CD8-positive, alpha-beta memory T cell (primary cell): ENCODE measurements at regions not wholly inside any gene's neighbourhood (a gene's known extent, or its start where the extent isn't known, plus 50 kb on each side); places are given as distances from the start of the nearest gene placed in this dataset.
A peak's percentile ranks its signal among the peaks of the same experiment; 100 is the strongest.

Source experiments
- CTCF ChIA-PET: fragments of 350-600 bp; sonication (Branson Sonifier 250); formaldehyde crosslinking; loops from one replicate; lab custom pipeline; 2021; ENCODE audit warnings: antibody characterized with exemption; lab: Charles Lee
- POLR2A ChIA-PET: fragments of 350-600 bp; sonication (Branson Sonifier 250); formaldehyde crosslinking; loops from one replicate; lab custom pipeline; 2021; ENCODE audit warnings: antibody characterized with exemption; lab: Charles Lee
- DNase-seq, 5 donors: peaks; one replicate each; pipeline versions ENCODE4 v3.0.0 to v3.0.0-alpha.2; 2020 to 2022; ENCODE audit warnings: mixed read lengths in 1 of 5
- H3K27ac ChIP-seq: one replicate; pipeline ENCODE4 v1.7.0; 2013; ENCODE audit warnings: low read depth, mild to moderate bottlenecking, low read length, moderate library complexity
- H3K27me3 ChIP-seq: 2 replicates; pipeline ENCODE4 v1.7.0; 2013; ENCODE audit warnings: low read length, mild to moderate bottlenecking; ENCODE audit not compliant: insufficient read depth, poor library complexity, severe bottlenecking
- H3K36me3 ChIP-seq: 2 replicates; pipeline ENCODE4 v1.7.0; 2013; ENCODE audit warnings: mild to moderate bottlenecking, low read length, moderate library complexity; ENCODE audit not compliant: insufficient read depth
- H3K4me1 ChIP-seq: 2 replicates; pipeline ENCODE4 v1.7.0; 2013; ENCODE audit warnings: mild to moderate bottlenecking, low read length, moderate library complexity; ENCODE audit not compliant: insufficient read depth
- H3K4me3 ChIP-seq: 2 replicates; pipeline ENCODE4 v1.7.0; 2013; ENCODE audit warnings: mild to moderate bottlenecking, low read length
- H3K9me3 ChIP-seq: 2 replicates; pipeline ENCODE4 v1.7.0; 2013; ENCODE audit warnings: mild to moderate bottlenecking, low read length
- H3K27ac Mint-ChIP-seq, 8 donors: one replicate each; pipeline ENCODE4 v1.8.0; 2020 to 2021; ENCODE audit warnings: mixed read lengths in 8 of 8, mild to moderate bottlenecking in 6 of 8, inconsistent platforms in 3 of 8, moderate library complexity in 3 of 8
- H3K27me3 Mint-ChIP-seq, 2 donors: one replicate each; pipeline ENCODE4 v1.8.0; 2020 to 2021; ENCODE audit warnings: mixed read lengths in 2 of 2, mild to moderate bottlenecking in 1 of 2, moderate library complexity in 1 of 2
- H3K36me3 Mint-ChIP-seq, 3 donors: one replicate each; pipeline ENCODE4 v1.8.0; 2020 to 2021; ENCODE audit warnings: mixed read lengths in 3 of 3, inconsistent platforms in 1 of 3, mild to moderate bottlenecking in 1 of 3
- H3K4me1 Mint-ChIP-seq, 3 donors: one replicate each; pipeline ENCODE4 v1.8.0; 2020 to 2021; ENCODE audit warnings: mixed read lengths in 3 of 3, inconsistent platforms in 1 of 3, mild to moderate bottlenecking in 1 of 3
- H3K4me3 Mint-ChIP-seq, 7 donors: one replicate each; pipeline ENCODE4 v1.8.0; 2020 to 2021; ENCODE audit warnings: mixed read lengths in 7 of 7, mild to moderate bottlenecking in 6 of 7, moderate library complexity in 4 of 7, inconsistent platforms in 2 of 7
- H3K9me3 Mint-ChIP-seq, 5 donors: one replicate each; pipeline ENCODE4 v1.8.0; 2020 to 2022; ENCODE audit warnings: mixed read lengths in 5 of 5, mild to moderate bottlenecking in 3 of 5, moderate library complexity in 2 of 5, inconsistent platforms in 1 of 5

- POLR2A ChIA-PET: no interaction called here
Measured at GRCh38 chr3:30542897-30543296, 63.5 kb upstream of the TGFBR2 start.

GRCh38 chr3:30544812-30545211 lies 61.6 kb upstream of the TGFBR2 start:
- H3K27ac Mint-ChIP-seq: no peak overlapping the region
- no peaks in the 10 kb centered on the region for H3K27me3 Mint-ChIP-seq
- Histone ChIP-seq H3K27ac (no peak overlapping the region), H3K4me3 (no peak overlapping the region), H3K36me3 (no peaks in the 10 kb centered on the region), H3K27me3 (no peaks in the 10 kb centered on the region), H3K4me1 (no peaks in the 10 kb centered on the region), H3K9me3 (no peaks in the 10 kb centered on the region)
- ChIA-PET CTCF (no interaction called here), POLR2A (no interaction called here)
- H3K4me3 Mint-ChIP-seq: no peak overlapping the region
- H3K4me1 Mint-ChIP-seq: no peaks in the 10 kb centered on the region
- H3K9me3 Mint-ChIP-seq: no peaks in the 10 kb centered on the region
- H3K36me3 Mint-ChIP-seq: no peaks in the 10 kb centered on the region
- DNase-seq: no peak

More at GRCh38 chr3:30542897-30543296, 63.5 kb upstream of the TGFBR2 start:
- H3K4me1 ChIP-seq: no peaks in the 10 kb centered on the region
- Mint-ChIP-seq H3K4me3 (no peak overlapping the region), H3K9me3 (no peaks in the 10 kb centered on the region), H3K36me3 (no peaks in the 10 kb centered on the region), H3K27ac (no peak overlapping the region), H3K27me3 (no peaks in the 10 kb centered on the region), H3K4me1 (no peaks in the 10 kb centered on the region)
- DNase-seq: no peak
- H3K27ac ChIP-seq: no peak overlapping the region
- H3K27me3 ChIP-seq: no peaks in the 10 kb centered on the region
- no peaks in the 10 kb centered on the region for H3K36me3 ChIP-seq
- CTCF ChIA-PET: no interaction called here
- no peaks in the 10 kb centered on the region for H3K9me3 ChIP-seq
- H3K4me3 ChIP-seq: no peak overlapping the region

- no peaks in the 10 kb centered on the region for H3K9me3 ChIP-seq
- no peak overlapping the region for H3K4me3 ChIP-seq
- Mint-ChIP-seq H3K36me3 (no peaks in the 10 kb centered on the region), H3K4me1 (peaks cover 0 to 6% (median 0%) of the 10 kb centered on the region in 3 donors), H3K4me3 (no peak overlapping the region), H3K9me3 (no peaks in the 10 kb centered on the region), H3K27ac (no peak overlapping the region), H3K27me3 (no peaks in the 10 kb centered on the region)
- no peaks in the 10 kb centered on the region for H3K4me1 ChIP-seq
- DNase-seq: no peak
- H3K36me3 ChIP-seq: no peaks in the 10 kb centered on the region
- H3K27ac ChIP-seq: no peak overlapping the region
- no peaks in the 10 kb centered on the region for H3K27me3 ChIP-seq
- CTCF ChIA-PET: interaction anchor here (1.7 kb wide), 1 partner anchor 19 kb away, joined by 3 read pairs; no protein-coding TSS in a partner anchor
- POLR2A ChIA-PET: no interaction called here
Measured at GRCh38 chr3:30546934-30547333, 59.5 kb upstream of the TGFBR2 start.

GRCh38 chr3:30547716-30548115 lies 58.7 kb upstream of the TGFBR2 start:
- Histone ChIP-seq H3K4me3 (no peak overlapping the region), H3K36me3 (no peaks in the 10 kb centered on the region), H3K9me3 (no peaks in the 10 kb centered on the region), H3K27ac (no peak overlapping the region), H3K27me3 (no peaks in the 10 kb centered on the region), H3K4me1 (no peaks in the 10 kb centered on the region)
- POLR2A ChIA-PET: no interaction called here
- no peak for DNase-seq
- Mint-ChIP-seq H3K27me3 (no peaks in the 10 kb centered on the region), H3K9me3 (no peaks in the 10 kb centered on the region), H3K27ac (no peak overlapping the region), H3K36me3 (no peaks in the 10 kb centered on the region), H3K4me1 (peaks cover 0 to 6% (median 0%) of the 10 kb centered on the region in 3 donors), H3K4me3 (no peak overlapping the region)
- CTCF ChIA-PET: interaction anchor here (0.8 kb wide), 1 partner anchor 146 kb away, joined by 4 read pairs; no protein-coding TSS in a partner anchor

- ChIA-PET POLR2A (no interaction called here), CTCF (interaction anchor here (0.8 kb wide), 1 partner anchor 145 kb away, joined by 4 read pairs; no protein-coding TSS in a partner anchor)
- Mint-ChIP-seq H3K9me3 (no peaks in the 10 kb centered on the region), H3K27me3 (no peaks in the 10 kb centered on the region), H3K36me3 (no peaks in the 10 kb centered on the region), H3K4me3 (no peak overlapping the region), H3K4me1 (peaks cover 0 to 6% (median 0%) of the 10 kb centered on the region in 3 donors), H3K27ac (no peak overlapping the region)
- Histone ChIP-seq H3K9me3 (no peaks in the 10 kb centered on the region), H3K36me3 (no peaks in the 10 kb centered on the region), H3K27ac (no peak overlapping the region), H3K27me3 (no peaks in the 10 kb centered on the region), H3K4me1 (no peaks in the 10 kb centered on the region), H3K4me3 (no peak overlapping the region)
- DNase-seq: peak in 2 of 5 donors; percentile 1 to 48
Measured at GRCh38 chr3:30548600-30548999, 57.8 kb upstream of the TGFBR2 start.

- H3K36me3 Mint-ChIP-seq: no peaks in the 10 kb centered on the region
- DNase-seq: no peak
Measured at GRCh38 chr3:30549600-30549999, 56.8 kb upstream of the TGFBR2 start.

GRCh38 chr3:30550246-30550645 lies 56.2 kb upstream of the TGFBR2 start:
- H3K4me3 ChIP-seq: no peak overlapping the region
- POLR2A ChIA-PET: no interaction called here
- H3K27ac Mint-ChIP-seq: peak overlapping the region in 1 of 8 donors; percentile 4
- H3K9me3 ChIP-seq: no peaks in the 10 kb centered on the region
- no peaks in the 10 kb centered on the region for H3K27me3 Mint-ChIP-seq
- H3K4me3 Mint-ChIP-seq: no peak overlapping the region
- H3K4me1 Mint-ChIP-seq: peaks cover 0 to 6% (median 0%) of the 10 kb centered on the region in 3 donors
- CTCF ChIA-PET: no interaction called here
- no peaks in the 10 kb centered on the region for H3K36me3 ChIP-seq
- H3K36me3 Mint-ChIP-seq: no peaks in the 10 kb centered on the region
- H3K27ac ChIP-seq: no peak overlapping the region
- H3K27me3 ChIP-seq: no peaks in the 10 kb centered on the region
- no peak for DNase-seq
- H3K9me3 Mint-ChIP-seq: no peaks in the 10 kb centered on the region
- no peaks in the 10 kb centered on the region for H3K4me1 ChIP-seq

More at GRCh38 chr3:30549600-30549999, 56.8 kb upstream of the TGFBR2 start:
- Mint-ChIP-seq H3K9me3 (no peaks in the 10 kb centered on the region), H3K4me1 (peaks cover 0 to 6% (median 0%) of the 10 kb centered on the region in 3 donors), H3K27me3 (no peaks in the 10 kb centered on the region), H3K27ac (no peak overlapping the region), H3K4me3 (no peak overlapping the region)
- no peaks in the 10 kb centered on the region for H3K36me3 ChIP-seq
- CTCF ChIA-PET: no interaction called here
- no peak overlapping the region for H3K27ac ChIP-seq
- H3K27me3 ChIP-seq: no peaks in the 10 kb centered on the region
- H3K9me3 ChIP-seq: no peaks in the 10 kb centered on the region
- POLR2A ChIA-PET: no interaction called here
- H3K4me1 ChIP-seq: no peaks in the 10 kb centered on the region
- H3K4me3 ChIP-seq: no peak overlapping the region

- POLR2A ChIA-PET: no interaction called here
- H3K36me3 ChIP-seq: no peaks in the 10 kb centered on the region
Measured at GRCh38 chr3:30551266-30551665, 55.1 kb upstream of the TGFBR2 start.

More at GRCh38 chr3:30551266-30551665, 55.1 kb upstream of the TGFBR2 start:
- peaks cover 0 to 6% (median 0%) of the 10 kb centered on the region in 3 donors for H3K4me1 Mint-ChIP-seq
- no peaks in the 10 kb centered on the region for H3K36me3 Mint-ChIP-seq
- CTCF ChIA-PET: no interaction called here
- no peaks in the 10 kb centered on the region for H3K27me3 Mint-ChIP-seq
- no peaks in the 10 kb centered on the region for H3K9me3 ChIP-seq
- H3K9me3 Mint-ChIP-seq: no peaks in the 10 kb centered on the region
- no peak overlapping the region for H3K27ac ChIP-seq
- no peak overlapping the region for H3K4me3 Mint-ChIP-seq
- no peak overlapping the region for H3K4me3 ChIP-seq
- DNase-seq: no peak
- H3K4me1 ChIP-seq: no peaks in the 10 kb centered on the region
- H3K27me3 ChIP-seq: no peaks in the 10 kb centered on the region
- H3K27ac Mint-ChIP-seq: no peak overlapping the region
